WTC11 (cell line): ENCODE measurements at regions not wholly inside any gene's neighbourhood (a gene's known extent, or its start where the extent isn't known, plus 50 kb on each side); places are given as distances from the start of the nearest gene placed in this dataset.

ENCODE experiments used
- ATAC-seq: fragments of 200-7000 bp; cut with Tn5 transposase; 2 replicates; pipeline ENCODE4 v1.10.0; 2021; ENCODE audit warnings: mild to moderate bottlenecking, moderate library complexity
- CTCF ChIA-PET: fragments of 300-600 bp; sonication (Branson Sonifier 250); formaldehyde crosslinking; loops from one replicate; lab custom pipeline; 2021; ENCODE audit warnings: antibody characterized with exemption; lab: Charles Lee
- POLR2A ChIA-PET: fragments of 350-600 bp; sonication (Branson Sonifier 250); formaldehyde crosslinking; loops from one replicate; lab custom pipeline; 2021; ENCODE audit warnings: antibody characterized with exemption; lab: Charles Lee
- DNase-seq: peaks from one replicate; pipeline ENCODE4 v3.0.0; 2021; ENCODE audit warnings: low spot score
- H3K27ac Mint-ChIP-seq: 2 replicates; pipeline ENCODE4 v1.8.0; 2021; ENCODE audit warnings: mixed read lengths
- H3K27me3 Mint-ChIP-seq: 2 replicates; pipeline ENCODE4 v1.8.0; 2021; ENCODE audit warnings: low read depth, mild to moderate bottlenecking, moderate library complexity, mixed read lengths
- H3K36me3 Mint-ChIP-seq: 2 replicates; pipeline ENCODE4 v1.8.0; 2021; ENCODE audit warnings: mixed read lengths
- H3K4me1 Mint-ChIP-seq: 2 replicates; pipeline ENCODE4 v1.8.0; 2022; ENCODE audit warnings: mixed read lengths
- H3K4me3 Mint-ChIP-seq: 2 replicates; pipeline ENCODE4 v1.8.0; 2021; ENCODE audit warnings: mild to moderate bottlenecking, moderate library complexity, mixed read lengths
- H3K9me3 Mint-ChIP-seq: 2 replicates; pipeline ENCODE4 v1.8.0; 2021; ENCODE audit warnings: mixed read lengths
- CREB1 ChIP-seq: sonication (generic); formaldehyde crosslinking; IDR thresholded peaks from 2 replicates; pipeline ENCODE4 v1.8.0; 2023; ENCODE audit warnings: mild to moderate bottlenecking, missing genetic modification reagents
- ESRRA ChIP-seq: sonication (generic); formaldehyde crosslinking; IDR thresholded peaks from 2 replicates; pipeline ENCODE4 v1.8.1; 2022; ENCODE audit warnings: mild to moderate bottlenecking, missing genetic modification reagents, borderline replicate concordance
- ETV6 ChIP-seq: sonication (generic); formaldehyde crosslinking; IDR thresholded peaks from 2 replicates; pipeline ENCODE4 v1.8.1; 2022; ENCODE audit warnings: mild to moderate bottlenecking, missing genetic modification reagents
- GABPB1 ChIP-seq: sonication (generic); formaldehyde crosslinking; IDR thresholded peaks from 2 replicates; pipeline ENCODE4 v1.8.1; 2023; ENCODE audit warnings: mild to moderate bottlenecking, missing genetic modification reagents
- GRHL2 ChIP-seq: fragments of 250-450 bp; sonication (Bioruptor Pico); IDR thresholded peaks from 2 replicates; pipeline ENCODE4 v1.8.0; 2022; ENCODE audit warnings: mild to moderate bottlenecking, moderate library complexity; ENCODE audit not compliant: insufficient replicate concordance, severe bottlenecking
- GTF2I ChIP-seq: fragments of 250-450 bp; sonication (Bioruptor Pico); conservative IDR thresholded peaks from 2 replicates; pipeline ENCODE4 v1.4.0; 2021; ENCODE audit warnings: mild to moderate bottlenecking
- JAZF1 ChIP-seq: fragments of 250-450 bp; sonication (Bioruptor Pico); IDR thresholded peaks from 2 replicates; pipeline ENCODE4 v1.9.0; 2021; ENCODE audit warnings: moderate library complexity, mild to moderate bottlenecking, inconsistent platforms
- KAT7 ChIP-seq: sonication (generic); formaldehyde crosslinking; IDR thresholded peaks from 2 replicates; pipeline ENCODE4 v1.8.1; 2023; ENCODE audit warnings: missing genetic modification reagents, mild to moderate bottlenecking, borderline replicate concordance
- NR1H2 ChIP-seq: sonication (generic); formaldehyde crosslinking; IDR thresholded peaks from 2 replicates; pipeline ENCODE4 v1.9.0; 2021; ENCODE audit warnings: mild to moderate bottlenecking, moderate library complexity, missing genetic modification reagents
- NR3C1 ChIP-seq: sonication (generic); formaldehyde crosslinking; conservative IDR thresholded peaks from 2 replicates; pipeline ENCODE4 v1.8.1; 2023; ENCODE audit warnings: low read depth, mild to moderate bottlenecking, missing genetic modification reagents
- RORB ChIP-seq: fragments of 250-450 bp; sonication (Bioruptor Pico); IDR thresholded peaks from 2 replicates; pipeline ENCODE4 v1.9.0; 2021; ENCODE audit warnings: mild to moderate bottlenecking
- SOX15 ChIP-seq: fragments of 250-450 bp; sonication (Bioruptor Pico); IDR thresholded peaks from 2 replicates; pipeline ENCODE4 v1.9.0; 2021; ENCODE audit warnings: mild to moderate bottlenecking
- ZNF138 ChIP-seq: sonication (generic); formaldehyde crosslinking; conservative IDR thresholded peaks from 2 replicates; pipeline ENCODE4 v1.8.1; 2022; ENCODE audit warnings: mild to moderate bottlenecking, moderate library complexity, missing genetic modification reagents
- TF ChIP-seq, protein P1 (sequence below): sonication (generic); formaldehyde crosslinking; IDR thresholded peaks from 2 replicates; pipeline ENCODE4 v1.8.1; 2022; ENCODE audit warnings: missing genetic modification reagents, borderline replicate concordance
- TF ChIP-seq, protein P2 (sequence below): sonication (generic); formaldehyde crosslinking; IDR thresholded peaks from 2 replicates; pipeline ENCODE4 v1.8.0; 2022; ENCODE audit warnings: mild to moderate bottlenecking, missing genetic modification reagents
- TF ChIP-seq, protein P3 (sequence below): sonication (generic); formaldehyde crosslinking; IDR thresholded peaks from 2 replicates; pipeline ENCODE4 v1.8.1; 2023; ENCODE audit warnings: mild to moderate bottlenecking, missing genetic modification reagents
- TF ChIP-seq, protein P4 (sequence below): sonication (generic); formaldehyde crosslinking; IDR thresholded peaks from 2 replicates; pipeline ENCODE4 v1.8.0; 2023; ENCODE audit warnings: mild to moderate bottlenecking, missing genetic modification reagents
- TF ChIP-seq, protein P5 (sequence below): sonication (generic); formaldehyde crosslinking; conservative IDR thresholded peaks from 2 replicates; pipeline ENCODE4 v1.8.1; 2023; ENCODE audit warnings: mild to moderate bottlenecking, low read depth, missing genetic modification reagents, moderate library complexity
- TF ChIP-seq, protein P6 (sequence below): sonication (generic); formaldehyde crosslinking; IDR thresholded peaks from 2 replicates; pipeline ENCODE4 v1.8.1; 2023; ENCODE audit warnings: mild to moderate bottlenecking, moderate library complexity, missing genetic modification reagents
- TF ChIP-seq, protein P7 (sequence below): sonication (generic); formaldehyde crosslinking; IDR thresholded peaks from 2 replicates; pipeline ENCODE4 v1.8.1; 2023; ENCODE audit warnings: mild to moderate bottlenecking, missing genetic modification reagents, borderline replicate concordance

DNA sequence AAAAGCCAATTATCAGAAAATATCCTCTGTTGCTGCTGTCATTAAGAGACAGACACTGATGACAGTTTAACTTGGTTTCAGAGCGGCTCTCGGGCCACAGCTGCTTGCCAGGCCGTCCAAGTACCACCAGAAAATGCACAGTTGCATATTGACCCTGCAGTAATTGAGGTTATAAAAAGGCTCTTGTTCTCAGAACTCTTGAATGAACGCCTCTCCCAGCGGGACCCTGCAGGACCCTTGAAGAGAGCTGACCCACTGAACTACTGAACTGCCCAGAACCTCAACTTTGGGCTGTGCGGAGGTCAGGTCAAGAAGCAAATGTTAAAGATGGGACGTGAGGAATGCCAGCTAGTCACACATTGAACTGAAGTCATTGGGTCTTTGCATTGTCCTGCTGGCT, 1559.0 kb upstream of the SLC10A2 start:
- H3K4me3 Mint-ChIP-seq, result no peak overlapping the region
- H3K27ac Mint-ChIP-seq, result no peak overlapping the region
- ChIA-PET CTCF (interaction anchor here (0.5 to 1.0 kb wide), 2 partner anchors 54 to 90 kb away, joined by 3 to 4 read pairs; no protein-coding TSS in a partner anchor), POLR2A (no interaction called here)
- DNase-seq, result no peak
- H3K4me1 Mint-ChIP-seq, result no peaks in the 10 kb centered on the region
- no peaks in the 10 kb centered on the region for H3K9me3 Mint-ChIP-seq
- H3K27me3 Mint-ChIP-seq, result no peaks in the 10 kb centered on the region
- no peaks in the 10 kb centered on the region for H3K36me3 Mint-ChIP-seq
- ATAC-seq, result no peak
- TF ChIP-seq, protein P1, sequence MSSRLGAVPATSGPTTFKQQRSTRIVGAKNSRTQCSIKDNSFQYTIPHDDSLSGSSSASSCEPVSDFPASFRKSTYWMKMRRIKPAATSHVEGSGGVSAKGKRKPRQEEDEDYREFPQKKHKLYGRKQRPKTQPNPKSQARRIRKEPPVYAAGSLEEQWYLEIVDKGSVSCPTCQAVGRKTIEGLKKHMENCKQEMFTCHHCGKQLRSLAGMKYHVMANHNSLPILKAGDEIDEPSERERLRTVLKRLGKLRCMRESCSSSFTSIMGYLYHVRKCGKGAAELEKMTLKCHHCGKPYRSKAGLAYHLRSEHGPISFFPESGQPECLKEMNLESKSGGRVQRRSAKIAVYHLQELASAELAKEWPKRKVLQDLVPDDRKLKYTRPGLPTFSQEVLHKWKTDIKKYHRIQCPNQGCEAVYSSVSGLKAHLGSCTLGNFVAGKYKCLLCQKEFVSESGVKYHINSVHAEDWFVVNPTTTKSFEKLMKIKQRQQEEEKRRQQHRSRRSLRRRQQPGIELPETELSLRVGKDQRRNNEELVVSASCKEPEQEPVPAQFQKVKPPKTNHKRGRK (CRISPR knock-in tag), result no peak
- TF ChIP-seq RORB (no peak), GABPB1 (CRISPR knock-in tag) (no peak)
- TF ChIP-seq, protein P2, sequence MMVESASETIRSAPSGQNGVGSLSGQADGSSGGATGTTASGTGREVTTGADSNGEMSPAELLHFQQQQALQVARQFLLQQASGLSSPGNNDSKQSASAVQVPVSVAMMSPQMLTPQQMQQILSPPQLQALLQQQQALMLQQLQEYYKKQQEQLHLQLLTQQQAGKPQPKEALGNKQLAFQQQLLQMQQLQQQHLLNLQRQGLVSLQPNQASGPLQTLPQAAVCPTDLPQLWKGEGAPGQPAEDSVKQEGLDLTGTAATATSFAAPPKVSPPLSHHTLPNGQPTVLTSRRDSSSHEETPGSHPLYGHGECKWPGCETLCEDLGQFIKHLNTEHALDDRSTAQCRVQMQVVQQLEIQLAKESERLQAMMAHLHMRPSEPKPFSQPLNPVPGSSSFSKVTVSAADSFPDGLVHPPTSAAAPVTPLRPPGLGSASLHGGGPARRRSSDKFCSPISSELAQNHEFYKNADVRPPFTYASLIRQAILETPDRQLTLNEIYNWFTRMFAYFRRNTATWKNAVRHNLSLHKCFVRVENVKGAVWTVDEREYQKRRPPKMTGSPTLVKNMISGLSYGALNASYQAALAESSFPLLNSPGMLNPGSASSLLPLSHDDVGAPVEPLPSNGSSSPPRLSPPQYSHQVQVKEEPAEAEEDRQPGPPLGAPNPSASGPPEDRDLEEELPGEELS, result no peak
- TF ChIP-seq, all 79 proteins: peak for 0

DNA sequence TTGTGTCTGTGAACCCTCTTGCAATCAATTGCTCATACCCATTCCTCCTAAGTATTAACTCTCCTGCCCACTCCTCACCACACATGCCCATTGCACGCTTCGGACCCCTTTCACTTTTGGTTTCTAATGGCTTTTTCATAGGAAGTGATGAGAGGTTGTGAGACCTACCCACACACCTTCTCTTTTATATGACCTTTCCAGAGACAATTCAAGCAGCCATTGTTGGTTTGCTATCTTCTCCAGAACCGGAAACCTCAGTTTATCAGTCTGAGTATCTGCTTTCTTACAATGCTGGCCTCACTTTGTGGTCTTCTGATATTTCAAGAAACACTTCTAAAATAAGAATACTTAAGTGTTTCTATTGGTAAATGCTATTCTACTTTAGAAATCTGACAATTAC, 1550.8 kb upstream of the SLC10A2 start:
- no peaks in the 10 kb centered on the region for H3K27me3 Mint-ChIP-seq
- no peak for DNase-seq
- ATAC-seq, result no peak
- H3K4me1 Mint-ChIP-seq, result no peaks in the 10 kb centered on the region
- no peak overlapping the region for H3K4me3 Mint-ChIP-seq
- peaks cover 46% of the 10 kb centered on the region for H3K9me3 Mint-ChIP-seq
- H3K36me3 Mint-ChIP-seq, result peaks cover 38% of the 10 kb centered on the region
- CTCF ChIA-PET, result no interaction called here
- POLR2A ChIA-PET, result no interaction called here
- H3K27ac Mint-ChIP-seq, result no peak overlapping the region
- TF ChIP-seq, protein P3, sequence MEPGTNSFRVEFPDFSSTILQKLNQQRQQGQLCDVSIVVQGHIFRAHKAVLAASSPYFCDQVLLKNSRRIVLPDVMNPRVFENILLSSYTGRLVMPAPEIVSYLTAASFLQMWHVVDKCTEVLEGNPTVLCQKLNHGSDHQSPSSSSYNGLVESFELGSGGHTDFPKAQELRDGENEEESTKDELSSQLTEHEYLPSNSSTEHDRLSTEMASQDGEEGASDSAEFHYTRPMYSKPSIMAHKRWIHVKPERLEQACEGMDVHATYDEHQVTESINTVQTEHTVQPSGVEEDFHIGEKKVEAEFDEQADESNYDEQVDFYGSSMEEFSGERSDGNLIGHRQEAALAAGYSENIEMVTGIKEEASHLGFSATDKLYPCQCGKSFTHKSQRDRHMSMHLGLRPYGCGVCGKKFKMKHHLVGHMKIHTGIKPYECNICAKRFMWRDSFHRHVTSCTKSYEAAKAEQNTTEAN (CRISPR knock-in tag), result no peak
- TF ChIP-seq JAZF1 (no peak), CREB1 (no peak), KAT7 (CRISPR knock-in tag) (no peak), ESRRA (CRISPR knock-in tag) (no peak), GRHL2 (CRISPR knock-in tag) (no peak), ZNF138 (CRISPR knock-in tag) (no peak), SOX15 (CRISPR knock-in tag) (no peak), ETV6 (CRISPR knock-in tag) (no peak), NR3C1 (CRISPR knock-in tag) (no peak), NR1H2 (CRISPR knock-in tag) (no peak), GTF2I (no peak)
- TF ChIP-seq, protein P4, sequence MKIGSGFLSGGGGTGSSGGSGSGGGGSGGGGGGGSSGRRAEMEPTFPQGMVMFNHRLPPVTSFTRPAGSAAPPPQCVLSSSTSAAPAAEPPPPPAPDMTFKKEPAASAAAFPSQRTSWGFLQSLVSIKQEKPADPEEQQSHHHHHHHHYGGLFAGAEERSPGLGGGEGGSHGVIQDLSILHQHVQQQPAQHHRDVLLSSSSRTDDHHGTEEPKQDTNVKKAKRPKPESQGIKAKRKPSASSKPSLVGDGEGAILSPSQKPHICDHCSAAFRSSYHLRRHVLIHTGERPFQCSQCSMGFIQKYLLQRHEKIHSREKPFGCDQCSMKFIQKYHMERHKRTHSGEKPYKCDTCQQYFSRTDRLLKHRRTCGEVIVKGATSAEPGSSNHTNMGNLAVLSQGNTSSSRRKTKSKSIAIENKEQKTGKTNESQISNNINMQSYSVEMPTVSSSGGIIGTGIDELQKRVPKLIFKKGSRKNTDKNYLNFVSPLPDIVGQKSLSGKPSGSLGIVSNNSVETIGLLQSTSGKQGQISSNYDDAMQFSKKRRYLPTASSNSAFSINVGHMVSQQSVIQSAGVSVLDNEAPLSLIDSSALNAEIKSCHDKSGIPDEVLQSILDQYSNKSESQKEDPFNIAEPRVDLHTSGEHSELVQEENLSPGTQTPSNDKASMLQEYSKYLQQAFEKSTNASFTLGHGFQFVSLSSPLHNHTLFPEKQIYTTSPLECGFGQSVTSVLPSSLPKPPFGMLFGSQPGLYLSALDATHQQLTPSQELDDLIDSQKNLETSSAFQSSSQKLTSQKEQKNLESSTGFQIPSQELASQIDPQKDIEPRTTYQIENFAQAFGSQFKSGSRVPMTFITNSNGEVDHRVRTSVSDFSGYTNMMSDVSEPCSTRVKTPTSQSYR (CRISPR knock-in tag), result no peak
- TF ChIP-seq, protein P5, sequence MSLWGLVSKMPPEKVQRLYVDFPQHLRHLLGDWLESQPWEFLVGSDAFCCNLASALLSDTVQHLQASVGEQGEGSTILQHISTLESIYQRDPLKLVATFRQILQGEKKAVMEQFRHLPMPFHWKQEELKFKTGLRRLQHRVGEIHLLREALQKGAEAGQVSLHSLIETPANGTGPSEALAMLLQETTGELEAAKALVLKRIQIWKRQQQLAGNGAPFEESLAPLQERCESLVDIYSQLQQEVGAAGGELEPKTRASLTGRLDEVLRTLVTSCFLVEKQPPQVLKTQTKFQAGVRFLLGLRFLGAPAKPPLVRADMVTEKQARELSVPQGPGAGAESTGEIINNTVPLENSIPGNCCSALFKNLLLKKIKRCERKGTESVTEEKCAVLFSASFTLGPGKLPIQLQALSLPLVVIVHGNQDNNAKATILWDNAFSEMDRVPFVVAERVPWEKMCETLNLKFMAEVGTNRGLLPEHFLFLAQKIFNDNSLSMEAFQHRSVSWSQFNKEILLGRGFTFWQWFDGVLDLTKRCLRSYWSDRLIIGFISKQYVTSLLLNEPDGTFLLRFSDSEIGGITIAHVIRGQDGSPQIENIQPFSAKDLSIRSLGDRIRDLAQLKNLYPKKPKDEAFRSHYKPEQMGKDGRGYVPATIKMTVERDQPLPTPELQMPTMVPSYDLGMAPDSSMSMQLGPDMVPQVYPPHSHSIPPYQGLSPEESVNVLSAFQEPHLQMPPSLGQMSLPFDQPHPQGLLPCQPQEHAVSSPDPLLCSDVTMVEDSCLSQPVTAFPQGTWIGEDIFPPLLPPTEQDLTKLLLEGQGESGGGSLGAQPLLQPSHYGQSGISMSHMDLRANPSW (CRISPR knock-in tag), result no peak
- TF ChIP-seq, protein P6, sequence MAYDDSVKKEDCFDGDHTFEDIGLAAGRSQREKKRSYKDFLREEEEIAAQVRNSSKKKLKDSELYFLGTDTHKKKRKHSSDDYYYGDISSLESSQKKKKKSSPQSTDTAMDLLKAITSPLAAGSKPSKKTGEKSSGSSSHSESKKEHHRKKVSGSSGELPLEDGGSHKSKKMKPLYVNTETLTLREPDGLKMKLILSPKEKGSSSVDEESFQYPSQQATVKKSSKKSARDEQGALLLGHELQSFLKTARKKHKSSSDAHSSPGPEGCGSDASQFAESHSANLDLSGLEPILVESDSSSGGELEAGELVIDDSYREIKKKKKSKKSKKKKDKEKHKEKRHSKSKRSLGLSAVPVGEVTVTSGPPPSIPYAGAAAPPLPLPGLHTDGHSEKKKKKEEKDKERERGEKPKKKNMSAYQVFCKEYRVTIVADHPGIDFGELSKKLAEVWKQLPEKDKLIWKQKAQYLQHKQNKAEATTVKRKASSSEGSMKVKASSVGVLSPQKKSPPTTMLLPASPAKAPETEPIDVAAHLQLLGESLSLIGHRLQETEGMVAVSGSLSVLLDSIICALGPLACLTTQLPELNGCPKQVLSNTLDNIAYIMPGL, result no peak
- TF ChIP-seq, protein P7, sequence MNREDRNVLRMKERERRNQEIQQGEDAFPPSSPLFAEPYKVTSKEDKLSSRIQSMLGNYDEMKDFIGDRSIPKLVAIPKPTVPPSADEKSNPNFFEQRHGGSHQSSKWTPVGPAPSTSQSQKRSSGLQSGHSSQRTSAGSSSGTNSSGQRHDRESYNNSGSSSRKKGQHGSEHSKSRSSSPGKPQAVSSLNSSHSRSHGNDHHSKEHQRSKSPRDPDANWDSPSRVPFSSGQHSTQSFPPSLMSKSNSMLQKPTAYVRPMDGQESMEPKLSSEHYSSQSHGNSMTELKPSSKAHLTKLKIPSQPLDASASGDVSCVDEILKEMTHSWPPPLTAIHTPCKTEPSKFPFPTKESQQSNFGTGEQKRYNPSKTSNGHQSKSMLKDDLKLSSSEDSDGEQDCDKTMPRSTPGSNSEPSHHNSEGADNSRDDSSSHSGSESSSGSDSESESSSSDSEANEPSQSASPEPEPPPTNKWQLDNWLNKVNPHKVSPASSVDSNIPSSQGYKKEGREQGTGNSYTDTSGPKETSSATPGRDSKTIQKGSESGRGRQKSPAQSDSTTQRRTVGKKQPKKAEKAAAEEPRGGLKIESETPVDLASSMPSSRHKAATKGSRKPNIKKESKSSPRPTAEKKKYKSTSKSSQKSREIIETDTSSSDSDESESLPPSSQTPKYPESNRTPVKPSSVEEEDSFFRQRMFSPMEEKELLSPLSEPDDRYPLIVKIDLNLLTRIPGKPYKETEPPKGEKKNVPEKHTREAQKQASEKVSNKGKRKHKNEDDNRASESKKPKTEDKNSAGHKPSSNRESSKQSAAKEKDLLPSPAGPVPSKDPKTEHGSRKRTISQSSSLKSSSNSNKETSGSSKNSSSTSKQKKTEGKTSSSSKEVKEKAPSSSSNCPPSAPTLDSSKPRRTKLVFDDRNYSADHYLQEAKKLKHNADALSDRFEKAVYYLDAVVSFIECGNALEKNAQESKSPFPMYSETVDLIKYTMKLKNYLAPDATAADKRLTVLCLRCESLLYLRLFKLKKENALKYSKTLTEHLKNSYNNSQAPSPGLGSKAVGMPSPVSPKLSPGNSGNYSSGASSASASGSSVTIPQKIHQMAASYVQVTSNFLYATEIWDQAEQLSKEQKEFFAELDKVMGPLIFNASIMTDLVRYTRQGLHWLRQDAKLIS (CRISPR knock-in tag), result no peak
